ENCODE measurements at regions not wholly inside any gene's neighbourhood (a gene's known extent, or its start where the extent isn't known, plus 50 kb on each side); places are given as distances from the start of the nearest gene placed in this dataset.
A peak's percentile ranks its signal among the peaks of the same experiment; 100 is the strongest.

DNA sequence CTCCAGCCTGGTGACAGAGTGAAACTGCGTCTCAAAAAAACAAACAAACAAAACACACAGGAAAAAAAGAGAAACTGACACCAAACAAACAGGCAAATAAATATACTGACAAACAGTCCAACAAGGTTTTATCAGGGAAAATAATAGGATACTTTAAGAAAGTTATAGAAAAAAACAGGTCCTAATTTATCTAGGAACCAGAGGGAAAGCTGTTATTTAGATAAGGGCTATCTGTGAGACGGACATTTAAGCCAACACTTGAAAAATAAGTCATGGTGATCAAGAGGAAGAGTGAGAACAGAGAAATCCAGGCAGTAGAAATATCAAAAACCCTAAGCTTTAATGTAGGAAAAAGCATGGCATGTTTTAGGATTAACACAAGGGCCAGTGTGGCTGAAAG, 68.9 kb downstream of the FAM217A start:
- DNase-seq (ENCODE audit: low spot score in 2 of 2), result no peak
- no peak overlapping the region for H3K4me3 ChIP-seq
- TF ChIP-seq, protein P1, sequence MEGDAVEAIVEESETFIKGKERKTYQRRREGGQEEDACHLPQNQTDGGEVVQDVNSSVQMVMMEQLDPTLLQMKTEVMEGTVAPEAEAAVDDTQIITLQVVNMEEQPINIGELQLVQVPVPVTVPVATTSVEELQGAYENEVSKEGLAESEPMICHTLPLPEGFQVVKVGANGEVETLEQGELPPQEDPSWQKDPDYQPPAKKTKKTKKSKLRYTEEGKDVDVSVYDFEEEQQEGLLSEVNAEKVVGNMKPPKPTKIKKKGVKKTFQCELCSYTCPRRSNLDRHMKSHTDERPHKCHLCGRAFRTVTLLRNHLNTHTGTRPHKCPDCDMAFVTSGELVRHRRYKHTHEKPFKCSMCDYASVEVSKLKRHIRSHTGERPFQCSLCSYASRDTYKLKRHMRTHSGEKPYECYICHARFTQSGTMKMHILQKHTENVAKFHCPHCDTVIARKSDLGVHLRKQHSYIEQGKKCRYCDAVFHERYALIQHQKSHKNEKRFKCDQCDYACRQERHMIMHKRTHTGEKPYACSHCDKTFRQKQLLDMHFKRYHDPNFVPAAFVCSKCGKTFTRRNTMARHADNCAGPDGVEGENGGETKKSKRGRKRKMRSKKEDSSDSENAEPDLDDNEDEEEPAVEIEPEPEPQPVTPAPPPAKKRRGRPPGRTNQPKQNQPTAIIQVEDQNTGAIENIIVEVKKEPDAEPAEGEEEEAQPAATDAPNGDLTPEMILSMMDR (IDR thresholded peaks at IDR 0.05), result no peak
- peaks cover 0 to 6% of the 10 kb centered on the region in 2 donors for H3K36me3 ChIP-seq
- no peak overlapping the region for H3K27ac ChIP-seq
- H3K27me3 ChIP-seq, result no peaks in the 10 kb centered on the region
- intact Hi-C loops (cut with DNase I), result loop anchor here (10.0 kb wide), 1 partner anchor 895 kb away; the partner anchor contains the start of gene BPHL
- H3K4me1 ChIP-seq, result no peaks in the 10 kb centered on the region
- H3K9me3 ChIP-seq, result no peaks in the 10 kb centered on the region

DNA sequence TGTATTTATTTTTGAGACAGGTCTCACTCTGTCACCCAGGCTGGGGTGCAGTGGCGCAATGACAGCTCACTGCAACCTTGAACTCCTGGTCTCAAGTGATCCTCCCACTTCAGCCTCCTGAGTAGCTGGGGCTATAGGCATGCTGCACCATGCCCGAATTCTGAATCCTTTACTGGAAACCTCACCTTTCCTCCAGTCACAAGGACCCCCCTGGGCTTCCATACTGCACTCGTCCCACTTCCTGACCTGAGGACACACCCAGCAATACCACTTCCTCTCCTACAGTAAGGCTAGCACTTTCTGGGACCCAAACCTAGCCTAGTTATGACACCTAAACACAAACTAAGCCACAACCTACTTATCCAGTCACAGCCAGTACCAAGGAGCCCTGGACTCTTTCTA, 68.2 kb downstream of the FAM217A start:
- TF ChIP-seq, protein P1 (IDR thresholded peaks at IDR 0.05), result no peak
- DNase-seq (ENCODE audit: low spot score in 2 of 2), result no peak
- Histone ChIP-seq H3K27me3 (no peaks in the 10 kb centered on the region), H3K27ac (no peak overlapping the region), H3K4me1 (no peaks in the 10 kb centered on the region), H3K9me3 (no peaks in the 10 kb centered on the region), H3K4me3 (no peak overlapping the region), H3K36me3 (peaks cover 0 to 6% of the 10 kb centered on the region in 2 donors)
- intact Hi-C loops (cut with DNase I), result loop anchor here (10.0 kb wide), 1 partner anchor 896 kb away; the partner anchor contains the start of gene BPHL

DNA sequence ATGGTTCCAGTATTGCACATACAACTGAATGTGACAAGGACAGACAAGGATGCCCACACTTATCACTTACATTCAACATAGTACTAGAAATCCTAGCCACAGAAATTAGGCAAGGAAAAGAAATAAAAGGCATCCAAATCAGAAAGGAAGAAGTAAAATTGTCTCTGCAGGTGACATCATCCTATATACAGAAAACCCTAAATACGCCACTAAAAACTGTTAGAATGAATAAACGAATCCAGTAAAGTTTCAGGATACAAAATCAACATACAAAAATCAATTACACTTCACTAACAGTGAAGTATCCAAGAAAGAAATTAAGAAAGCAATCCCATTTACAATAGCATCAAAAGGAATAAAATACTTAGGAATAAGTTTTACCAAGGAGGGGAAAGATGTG, 66.1 kb downstream of the FAM217A start:
- peaks cover 0 to 6% of the 10 kb centered on the region in 2 donors for H3K36me3 ChIP-seq
- no peak overlapping the region for H3K27ac ChIP-seq
- no peaks in the 10 kb centered on the region for H3K27me3 ChIP-seq
- peaks cover 0 to 12% of the 10 kb centered on the region in 2 donors for H3K4me1 ChIP-seq
- no peaks in the 10 kb centered on the region for H3K9me3 ChIP-seq
- TF ChIP-seq, protein P1 (IDR thresholded peaks at IDR 0.05), result no peak
- no peak overlapping the region for H3K4me3 ChIP-seq
- intact Hi-C loops (cut with DNase I), result loop anchor here (10.0 kb wide), 1 partner anchor 898 kb away; the partner anchor contains the start of gene BPHL
- DNase-seq (ENCODE audit: low spot score in 2 of 2), result no peak

DNA sequence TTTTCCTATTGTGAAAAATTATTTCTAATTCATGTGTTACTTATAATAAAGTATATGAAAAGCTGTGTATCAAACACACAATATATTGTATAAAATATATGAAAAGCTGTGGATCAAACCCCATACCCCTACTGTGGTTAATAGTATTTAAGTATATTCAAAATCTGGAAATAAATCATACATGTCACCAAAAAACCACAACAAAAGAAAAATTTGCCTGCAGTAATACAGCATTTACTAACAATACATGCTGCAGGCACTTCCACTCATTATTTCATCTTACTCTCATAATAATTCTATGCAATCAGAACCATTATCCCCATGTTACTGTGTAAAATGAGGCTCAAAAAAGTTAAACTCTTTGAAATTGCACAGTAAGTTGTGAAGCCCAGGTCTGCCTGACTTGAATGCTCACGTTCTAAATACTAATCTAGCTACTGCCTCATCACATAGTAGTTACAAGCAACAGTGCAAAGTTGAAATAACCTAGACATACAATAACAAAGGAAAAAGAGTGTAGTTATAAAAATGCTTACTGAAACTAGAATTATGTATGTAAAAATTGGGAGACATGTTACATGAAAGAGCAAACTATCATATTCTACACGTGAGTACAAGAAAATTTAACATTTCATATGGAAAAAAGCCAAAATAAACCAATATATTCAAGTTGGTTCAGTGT, 61.7 kb downstream of the FAM217A start:
- Histone ChIP-seq H3K36me3 (peaks cover 0 to 6% of the 10 kb centered on the region in 2 donors), H3K27me3 (no peaks in the 10 kb centered on the region), H3K4me3 (peak overlapping the region; percentile 78 to 81), H3K27ac (peak overlapping the region; percentile 97 to 99), H3K9me3 (no peaks in the 10 kb centered on the region), H3K4me1 (peaks cover 2 to 26% of the 10 kb centered on the region in 2 donors)
- TF ChIP-seq, protein P1 (IDR thresholded peaks at IDR 0.05), result no peak
- no peak for DNase-seq (ENCODE audit: low spot score in 2 of 2)
- intact Hi-C loops (cut with DNase I), result loop anchor here (10.0 kb wide), 1 partner anchor 902 kb away; the partner anchor contains the start of gene BPHL

DNA sequence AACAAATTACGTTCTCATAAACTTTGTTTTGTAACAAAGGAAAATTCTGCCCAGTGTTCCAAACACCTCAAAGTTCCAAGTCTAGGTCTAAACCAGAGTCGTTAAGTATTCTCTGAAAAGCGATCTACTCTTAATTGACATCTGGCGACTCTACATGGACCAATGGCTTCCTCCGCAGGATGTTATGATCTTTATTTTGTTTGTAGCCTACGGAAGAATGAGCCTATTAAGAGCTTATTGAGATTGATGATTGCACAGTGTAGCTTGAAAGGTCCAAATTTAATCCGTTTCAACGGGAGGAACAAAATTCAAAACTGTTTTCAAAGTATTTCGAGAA, 61.1 kb downstream of the FAM217A start:
- DNase-seq (ENCODE audit: low spot score in 2 of 2), result no peak
- H3K9me3 ChIP-seq, result no peaks in the 10 kb centered on the region
- H3K4me3 ChIP-seq, result peak overlapping the region; percentile 78 to 81
- intact Hi-C loops (cut with DNase I), result loop anchor here (10.0 kb wide), 1 partner anchor 903 kb away; the partner anchor contains the start of gene BPHL
- no peaks in the 10 kb centered on the region for H3K27me3 ChIP-seq
- H3K36me3 ChIP-seq, result peaks cover 0 to 6% of the 10 kb centered on the region in 2 donors
- H3K27ac ChIP-seq, result peak overlapping the region; percentile 97 to 99
- TF ChIP-seq, protein P1 (IDR thresholded peaks at IDR 0.05), result no peak
- peaks cover 5 to 31% of the 10 kb centered on the region in 2 donors for H3K4me1 ChIP-seq
